Central memory CD4-positive, alpha-beta T cell (primary cell): ENCODE measurements at regions not wholly inside any gene's neighbourhood (a gene's known extent, or its start where the extent isn't known, plus 50 kb on each side); places are given as distances from the start of the nearest gene placed in this dataset.
"Not testable (repeated sequence)": the region's sequence is repeated elsewhere in the genome, so short reads cannot be mapped to it uniquely, and the experiment has no call there.

Experiments
- DNase-seq: peaks from one replicate; pipeline ENCODE4 v3.0.0; 2022

- DNase-seq, result no peak
These were observed 68.1 kb upstream of the DLG1 start for GRCh38 chr3:197366301-197367044.

GRCh38 chr3:197365586-197365985 lies 67.2 kb upstream of the DLG1 start:
- DNase-seq, result no peak

GRCh38 chr3:197364410-197365071 lies 66.1 kb upstream of the DLG1 start:
- no peak for DNase-seq

GRCh38 chr3:197363553-197364409 lies 65.4 kb upstream of the DLG1 start:
- DNase-seq, result no peak

- no peak for DNase-seq
These were observed 63.7 kb upstream of the DLG1 start for GRCh38 chr3:197362081-197362480.

- DNase-seq, result not testable (repeated sequence)
These were observed 61.7 kb upstream of the DLG1 start for GRCh38 chr3:197360095-197360494.

- DNase-seq, result not testable (repeated sequence)
These were observed 61.1 kb upstream of the DLG1 start for GRCh38 chr3:197359476-197359875.

- no peak for DNase-seq
These were observed 58.3 kb upstream of the DLG1 start for GRCh38 chr3:197356741-197357140.

- no peak for DNase-seq
These were observed 57.9 kb upstream of the DLG1 start for GRCh38 chr3:197356275-197356674.

GRCh38 chr3:197355713-197356112 lies 57.3 kb upstream of the DLG1 start:
- DNase-seq, result no peak

- no peak for DNase-seq
These were observed 56.2 kb upstream of the DLG1 start for GRCh38 chr3:197354568-197355001.

GRCh38 chr3:197353867-197354567 lies 55.6 kb upstream of the DLG1 start:
- DNase-seq, result no peak

- DNase-seq, result no peak
These were observed 54.8 kb upstream of the DLG1 start for GRCh38 chr3:197353001-197353866.

- no peak for DNase-seq
These were observed 54.0 kb upstream of the DLG1 start for GRCh38 chr3:197352382-197352781.

GRCh38 chr3:197350446-197350845 lies 52.0 kb upstream of the DLG1 start:
- DNase-seq, result no peak

- no peak for DNase-seq
These were observed 51.0 kb upstream of the DLG1 start for GRCh38 chr3:197349368-197349767.
